HCT116 (cell line): ENCODE measurements at regions not wholly inside any gene's neighbourhood (a gene's known extent, or its start where the extent isn't known, plus 50 kb on each side); places are given as distances from the start of the nearest gene placed in this dataset.

Source experiments
- CEBPB ChIP-seq: IDR thresholded peaks from 2 replicates; pipeline ENCODE4 v1.6.1; 2012; ENCODE audit warnings: low read depth
- CTCF ChIP-seq, 3 experiments: fragments of 200-600 bp in 1 of 3; sonication (generic) in 1 of 3; IDR thresholded peaks in 2 of 3; conservative IDR thresholded peaks in 1 of 3; 2 replicates each; pipeline ENCODE4 v1.5.1; 2012 to 2017; ENCODE audit warnings: low read depth in 2 of 3, low read length in 2 of 3, antibody characterized with exemption in 1 of 3, borderline replicate concordance in 1 of 3, control low read depth in 1 of 3, mild to moderate bottlenecking in 1 of 3, mixed read lengths in 1 of 3, mixed run types in 1 of 3, moderate library complexity in 1 of 3; ENCODE audit not compliant: insufficient read depth in 1 of 3
- ELF1 ChIP-seq: IDR thresholded peaks from 2 replicates; pipeline ENCODE4 v1.6.1; 2012; ENCODE audit warnings: low read depth, borderline replicate concordance
- EZH2 ChIP-seq: fragments of 200-600 bp; sonication (generic); IDR thresholded peaks from 2 replicates; pipeline ENCODE4 v1.6.1; 2017; ENCODE audit warnings: antibody characterized with exemption, mixed run types
- POLR2A ChIP-seq: IDR thresholded peaks from 2 replicates; pipeline ENCODE4 v1.7.0; 2011; ENCODE audit warnings: borderline replicate concordance; ENCODE audit not compliant: insufficient read depth, insufficient read length; ENCODE audit errors: extremely low read depth
- REST ChIP-seq: IDR thresholded peaks from 2 replicates; pipeline ENCODE4 v1.6.1; 2012; ENCODE audit warnings: low read depth
- YY1 ChIP-seq: IDR thresholded peaks from 2 replicates; pipeline ENCODE4 v1.6.1; 2011; ENCODE audit warnings: low read length, low read depth, moderate library complexity, mild to moderate bottlenecking; ENCODE audit not compliant: insufficient replicate concordance; ENCODE audit errors: extremely low read depth

- TF ChIP-seq CTCF (IDR thresholded peaks at IDR 0.05 in 2 of 3, conservative IDR thresholded peaks at IDR 0.05 in 1 of 3; ENCODE audit: borderline replicate concordance in 1 of 3, insufficient read depth in 1 of 3, low read depth in 2 of 3, low read length in 2 of 3) (no peak), POLR2A (no peak), REST (no peak), ELF1 (no peak), CEBPB (no peak), EZH2 (no peak), YY1 (no peak)
Measured at GRCh38 chr15:95196176-95196915, 965.0 kb downstream of the MCTP2 start.
